Fibroblast of skin of scalp (primary cell): ENCODE measurements at regions not wholly inside any gene's neighbourhood (a gene's known extent, or its start where the extent isn't known, plus 50 kb on each side); places are given as distances from the start of the nearest gene placed in this dataset.

Experiments used
- DNase-seq: peaks from one replicate; pipeline ENCODE4 v3.0.0-alpha.2; 2013

DNA sequence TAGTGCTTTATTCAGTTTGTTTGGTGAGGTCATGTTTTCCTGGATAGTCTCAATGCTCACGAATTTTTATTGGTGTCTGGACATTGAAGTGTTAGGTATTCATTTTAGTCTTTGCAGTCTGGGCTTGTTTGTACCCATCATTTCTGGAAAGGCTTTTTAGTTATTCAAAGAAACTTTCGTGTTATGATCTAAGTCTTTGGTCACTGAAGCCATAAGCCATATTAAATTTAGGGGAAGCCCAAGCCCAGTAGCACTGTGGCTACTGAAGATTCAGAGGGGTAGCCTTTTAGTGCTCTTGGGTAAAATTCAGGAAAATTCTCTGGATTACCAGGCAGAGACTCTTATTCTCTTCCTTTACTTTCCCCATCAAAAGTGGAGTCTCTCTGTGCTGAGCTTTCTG lies 56.2 kb upstream of the PEX5L start:
- no peak for DNase-seq

DNA sequence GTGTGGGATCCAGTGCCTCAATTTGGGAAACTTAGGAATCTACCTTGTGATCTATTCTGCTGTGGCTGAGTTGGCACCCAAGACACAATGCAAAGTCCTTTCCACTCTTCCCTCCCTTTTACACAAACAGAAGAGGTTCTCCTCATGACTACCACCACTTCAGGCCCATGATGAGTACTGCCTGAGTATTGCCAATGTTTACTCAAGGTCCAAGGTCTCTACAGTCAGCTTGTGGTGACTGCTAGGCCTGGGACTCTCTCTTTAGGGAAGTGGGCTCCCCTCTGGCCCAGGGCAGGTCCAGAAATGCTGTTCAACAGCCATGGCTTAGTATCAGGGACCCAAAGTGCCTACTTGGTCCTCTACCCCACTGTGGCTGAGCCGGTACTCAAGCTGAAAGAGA lies 56.8 kb upstream of the PEX5L start:
- DNase-seq, result no peak

- DNase-seq, result no peak
These were observed 60.9 kb upstream of the PEX5L start for GRCh38 chr3:180097626-180098025.

DNA sequence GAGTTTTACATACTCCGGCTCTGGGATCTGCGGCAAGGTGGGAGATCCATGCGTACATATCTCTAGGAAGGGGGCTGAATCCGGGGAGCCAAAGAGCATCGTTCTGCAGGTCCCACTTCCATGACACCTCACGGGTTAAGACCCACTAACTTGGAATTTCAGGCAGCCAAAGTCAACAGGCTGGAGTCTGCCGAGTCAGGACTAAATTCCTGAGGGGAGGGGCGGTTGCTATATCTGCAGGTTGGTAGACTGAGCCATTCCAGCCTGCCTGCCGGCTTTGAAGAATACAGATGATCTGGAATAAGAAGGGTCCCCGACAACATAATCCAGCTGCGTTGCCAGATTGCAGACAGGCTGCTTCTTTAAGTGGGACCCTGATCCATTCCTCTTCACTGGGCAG lies 65.4 kb upstream of the PEX5L start:
- peak; percentile 1 for DNase-seq

- no peak for DNase-seq
These were observed 65.9 kb upstream of the PEX5L start for GRCh38 chr3:180102604-180103003.

DNA sequence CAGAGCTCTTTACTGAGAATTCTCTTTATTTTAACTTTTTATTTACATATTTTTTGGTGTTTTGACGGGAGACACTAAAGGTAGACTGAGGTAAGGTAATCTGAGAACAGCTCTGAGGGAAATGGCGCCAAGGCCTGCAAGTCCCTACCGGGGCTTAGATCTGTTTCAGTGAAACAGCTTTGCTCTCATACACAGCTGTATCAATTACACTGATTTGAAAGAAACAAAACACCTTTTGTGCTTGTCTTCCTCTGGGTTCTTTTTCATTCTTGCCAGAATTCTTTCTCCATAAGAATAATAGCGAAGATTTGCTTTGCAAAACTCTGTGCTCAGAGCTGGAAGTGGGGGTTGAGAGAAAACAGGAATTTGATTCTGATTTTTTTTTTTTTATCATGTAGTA lies 79.5 kb upstream of the PEX5L start:
- DNase-seq, result no peak

GRCh38 chr3:180116658-180117057 lies 79.9 kb upstream of the PEX5L start:
- DNase-seq, result no peak

DNA sequence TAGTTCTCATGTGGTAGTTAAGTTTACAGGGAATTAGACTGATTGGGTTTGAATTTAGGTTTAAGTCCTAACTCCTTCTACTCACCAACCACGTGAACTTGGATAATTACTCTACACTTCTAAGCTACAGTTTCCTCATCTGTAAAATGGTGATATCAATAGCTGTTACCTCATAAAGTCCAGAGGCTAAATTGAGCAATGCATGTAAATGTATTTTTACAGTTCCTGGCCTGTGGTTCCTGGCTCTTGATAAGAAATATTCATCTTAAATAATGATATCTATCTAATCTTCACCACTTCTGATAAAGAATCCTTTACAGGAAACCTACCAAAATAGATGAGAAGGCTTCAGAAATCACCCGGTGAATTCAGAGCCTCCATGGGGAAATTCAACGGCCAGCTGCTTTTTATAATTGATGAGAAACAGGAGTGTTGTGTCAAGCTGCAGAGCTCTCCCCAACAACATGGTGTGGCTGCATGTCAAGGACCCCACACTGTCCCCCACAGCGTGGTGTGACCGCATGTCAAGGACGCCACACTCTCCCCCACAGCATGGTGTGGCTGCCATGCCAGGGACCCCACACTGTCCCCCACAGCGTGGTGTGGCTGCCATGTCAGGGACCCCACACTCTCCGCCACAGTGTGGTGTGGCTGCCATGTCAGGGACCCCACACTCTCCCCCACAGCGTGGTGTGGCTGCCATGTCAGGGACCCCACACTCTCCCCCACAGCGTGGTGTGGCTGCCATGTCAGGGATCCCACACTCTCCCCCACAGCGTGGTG lies 80.8 kb upstream of the PEX5L start:
- DNase-seq, result no peak

- DNase-seq, result no peak
These were observed 82.8 kb upstream of the PEX5L start for GRCh38 chr3:180119567-180119966.

DNA sequence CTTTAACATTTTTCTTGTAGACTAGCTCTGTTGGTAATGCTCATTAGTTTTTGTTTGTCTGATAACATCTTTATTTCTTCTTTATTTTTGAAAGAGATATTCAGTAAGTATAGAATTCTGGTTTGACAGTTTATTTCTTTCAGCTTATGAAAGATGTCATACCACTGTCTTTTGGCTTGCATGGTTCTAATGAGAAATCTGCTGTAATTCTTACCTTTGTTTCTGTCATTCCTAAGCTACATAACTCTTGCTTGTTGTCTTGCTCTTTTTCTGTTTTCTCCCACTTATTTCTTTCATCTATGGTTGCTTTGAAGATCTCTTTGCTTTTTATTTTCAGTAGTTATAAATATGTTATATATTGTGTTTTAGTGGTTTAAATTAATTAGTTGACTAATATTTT lies 87.2 kb upstream of the PEX5L start:
- DNase-seq, result no peak

DNA sequence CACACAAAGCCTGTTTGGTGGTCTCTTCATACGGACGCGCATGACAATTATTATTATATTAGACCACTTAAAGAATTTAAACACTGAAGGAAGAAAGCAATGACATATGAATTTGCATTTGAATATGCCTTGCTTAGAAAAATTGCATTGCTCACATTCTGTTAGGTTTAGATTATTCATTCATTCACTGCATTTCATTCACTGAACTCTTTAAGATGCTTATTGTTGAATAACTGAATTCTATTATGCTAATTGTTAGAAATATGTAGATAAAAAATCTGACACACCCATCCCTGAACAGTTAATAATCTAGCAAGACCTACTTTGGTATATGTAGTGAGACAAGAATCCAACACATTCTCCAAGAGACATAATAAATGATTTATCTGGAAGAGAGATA lies 94.4 kb upstream of the PEX5L start:
- DNase-seq, result no peak

- no peak for DNase-seq
These were observed 98.4 kb upstream of the PEX5L start for GRCh38 chr3:180135101-180135500.

DNA sequence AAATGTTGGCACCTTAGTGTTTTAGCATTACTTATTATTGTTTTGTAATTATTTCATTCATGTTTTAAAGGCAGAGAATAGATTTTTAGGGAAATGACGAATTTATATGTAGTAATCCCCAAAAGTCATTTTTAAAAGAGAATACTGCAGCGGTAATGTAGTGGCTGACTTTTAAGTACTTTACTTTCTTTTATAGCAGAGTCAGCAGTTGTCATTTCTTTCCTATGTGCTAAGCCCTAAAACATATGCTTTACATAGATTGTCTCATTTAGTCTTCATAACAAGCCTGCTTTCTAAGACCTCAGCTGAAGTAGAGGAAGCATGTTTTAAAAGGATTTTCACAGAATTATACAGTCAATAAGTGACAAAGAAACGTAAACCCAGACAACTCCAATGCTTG lies 102.1 kb upstream of the PEX5L start:
- DNase-seq, result no peak

DNA sequence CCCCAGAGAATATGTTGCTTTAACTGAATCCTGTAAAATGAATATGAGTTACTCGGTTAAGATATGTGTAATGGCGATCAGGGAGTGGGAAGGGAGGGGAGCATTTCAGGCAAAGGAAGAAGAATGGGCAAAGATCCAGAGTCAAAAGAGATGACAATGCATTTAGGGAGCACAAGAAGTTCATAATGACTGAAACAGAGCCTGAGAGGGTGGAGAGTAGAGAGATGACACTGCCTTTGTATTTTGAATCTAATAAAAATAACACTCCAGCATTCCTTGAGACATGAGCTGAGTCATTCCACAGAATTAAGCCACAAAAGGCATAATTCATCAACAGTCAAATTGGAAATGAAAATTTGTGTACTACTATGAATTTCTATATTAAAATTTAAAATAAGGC lies 105.3 kb upstream of the PEX5L start:
- DNase-seq, result peak; percentile 47

- no peak for DNase-seq
These were observed 105.7 kb upstream of the PEX5L start for GRCh38 chr3:180142472-180142871.

GRCh38 chr3:180161770-180162169 lies 125.0 kb upstream of the PEX5L start:
- no peak for DNase-seq

- DNase-seq, result no peak
These were observed 138.8 kb upstream of the PEX5L start for GRCh38 chr3:180175572-180175971.

GRCh38 chr3:180176059-180176458 lies 139.3 kb upstream of the PEX5L start:
- DNase-seq, result no peak

DNA sequence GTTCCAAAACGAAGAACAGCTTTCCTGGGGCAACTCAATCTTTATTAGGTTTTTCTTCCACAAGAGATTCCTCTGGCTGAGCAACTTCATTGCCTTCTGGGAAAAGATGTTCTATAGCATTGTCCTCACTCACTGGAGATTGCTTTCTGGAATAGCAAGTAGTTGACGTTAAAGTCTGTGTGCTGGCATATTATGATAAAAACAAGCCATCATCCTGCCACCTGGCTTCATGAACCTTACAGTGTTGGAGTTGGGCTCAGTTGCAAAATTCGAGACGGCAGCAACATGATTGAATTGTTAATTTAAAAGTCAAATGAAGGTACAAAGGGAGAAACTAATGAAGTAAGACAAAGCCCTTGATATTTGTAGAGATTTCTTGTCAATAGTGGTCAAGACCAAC lies 140.5 kb upstream of the PEX5L start:
- DNase-seq, result no peak

DNA sequence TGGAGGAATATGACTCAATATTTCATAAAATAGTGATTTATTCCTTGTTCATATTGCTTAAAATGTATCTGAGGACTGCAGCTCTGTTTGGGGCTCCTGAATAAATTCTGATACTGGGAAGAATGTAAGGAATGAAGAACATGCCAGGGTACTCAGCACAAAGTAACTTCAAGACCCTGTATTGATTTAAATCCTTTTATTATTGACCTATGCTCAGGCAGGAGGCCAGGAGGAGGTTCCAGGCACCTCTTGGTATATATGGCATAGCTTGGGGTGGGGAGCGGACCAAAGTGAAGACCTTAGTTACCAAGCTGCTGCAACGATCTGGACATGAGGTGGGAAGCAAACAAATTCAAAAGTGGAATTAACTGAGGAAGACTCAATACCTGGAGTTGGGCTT lies 142.8 kb upstream of the PEX5L start:
- DNase-seq, result no peak

GRCh38 chr3:180180795-180181194 lies 144.1 kb upstream of the PEX5L start:
- peak; percentile 85 for DNase-seq

- DNase-seq, result peak; percentile 27
These were observed 144.7 kb upstream of the PEX5L start for GRCh38 chr3:180181387-180181786.

- DNase-seq, result no peak
These were observed 146.6 kb upstream of the PEX5L start for GRCh38 chr3:180183346-180183745.

GRCh38 chr3:180184816-180185215 lies 148.1 kb upstream of the PEX5L start:
- peak; percentile 85 for DNase-seq

- DNase-seq, result no peak
These were observed 148.9 kb upstream of the PEX5L start for GRCh38 chr3:180185650-180186049.
